SK-N-SH (cell line): ENCODE measurements at regions not wholly inside any gene's neighbourhood (a gene's known extent, or its start where the extent isn't known, plus 50 kb on each side); places are given as distances from the start of the nearest gene placed in this dataset.

Experiments
- CTCF ChIA-PET: fragments of 300-600, 350-600 bp; formaldehyde crosslinking; extraction: SDS; loops from one replicate; lab custom pipeline; 2021; lab: Yijun Ruan, JAX
- POLR2A ChIA-PET: fragments of 350-600 bp; sonication (Branson Sonifier 250); formaldehyde crosslinking; extraction: SDS; loops from one replicate; lab custom pipeline; 2020; ENCODE audit warnings: antibody characterized with exemption, inconsistent platforms; lab: Yijun Ruan, JAX
- DNase-seq: peaks from one replicate; pipeline ENCODE4 v3.0.0; 2012
- H2AFZ ChIP-seq: fragments of 200-600 bp; sonication (generic); 2 replicates; pipeline ENCODE4 v1.8.1; 2016; ENCODE audit warnings: antibody characterized with exemption, mild to moderate bottlenecking, low read depth
- H3F3A ChIP-seq: fragments of 200-600 bp; sonication (generic); replicated peaks from 2 replicates; pipeline ENCODE3; 2016; ENCODE audit warnings: antibody characterized with exemption, mild to moderate bottlenecking; ENCODE audit not compliant: insufficient read depth
- H3K27ac ChIP-seq, 2 experiments: fragments of 200-500 bp in 1 of 2; fragments of 200-600 bp in 1 of 2; sonication (Bioruptor generic) in 1 of 2; sonication (generic), shearing (Covaris generic) in 1 of 2; 2 replicates each; pipeline versions ENCODE4 v1.5.1 to v1.6.1; 2014 to 2016; ENCODE audit warnings: low read depth in 2 of 2, inconsistent platforms in 1 of 2, low read length in 1 of 2, mild to moderate bottlenecking in 1 of 2, mixed read lengths in 1 of 2
- H3K27me3 ChIP-seq: fragments of 200-600 bp; sonication (generic), shearing (Covaris generic); 2 replicates; pipeline ENCODE4 v1.6.1; 2016; ENCODE audit warnings: mixed run types; ENCODE audit not compliant: insufficient read depth
- H3K36me3 ChIP-seq, 2 experiments: fragments of 200-500 bp in 1 of 2; fragments of 200-600 bp in 1 of 2; sonication (Bioruptor generic) in 1 of 2; sonication (generic) in 1 of 2; replicated peaks in 1 of 2; 2 replicates each; pipeline versions ENCODE3 to v1.5.1; 2014 to 2016; ENCODE audit warnings: low read length in 1 of 2, mild to moderate bottlenecking in 1 of 2; ENCODE audit not compliant: insufficient read depth in 2 of 2, control insufficient read depth in 1 of 2
- H3K4me1 ChIP-seq, 2 experiments: fragments of 200-500 bp in 1 of 2; fragments of 200-600 bp in 1 of 2; sonication (Bioruptor generic) in 1 of 2; sonication (generic), shearing (Covaris generic) in 1 of 2; 2 replicates each; pipeline versions ENCODE4 v1.5.1 to v1.6.1; 2014 to 2016; ENCODE audit warnings: low read depth in 1 of 2, low read length in 1 of 2, mixed run types in 1 of 2; ENCODE audit not compliant: insufficient read depth in 2 of 2, control insufficient read depth in 1 of 2
- H3K4me2 ChIP-seq: fragments of 200-600 bp; sonication (generic), shearing (Covaris generic); 2 replicates; pipeline ENCODE4 v1.6.1; 2017; ENCODE audit warnings: mixed run types
- H3K4me3 ChIP-seq, 2 experiments: fragments of 200-500 bp in 1 of 2; fragments of 200-600 bp in 1 of 2; sonication (Bioruptor generic) in 1 of 2; sonication (generic), shearing (Covaris generic) in 1 of 2; 2 replicates each; pipeline versions ENCODE4 v1.5.1 to v1.8.1; 2014 to 2016; ENCODE audit warnings: low read depth in 2 of 2, inconsistent platforms in 1 of 2, low read length in 1 of 2, mild to moderate bottlenecking in 1 of 2, mixed read lengths in 1 of 2, moderate library complexity in 1 of 2
- H3K79me2 ChIP-seq: fragments of 200-600 bp; sonication (generic); 2 replicates; pipeline ENCODE4 v1.8.1; 2017; ENCODE audit warnings: mild to moderate bottlenecking; ENCODE audit not compliant: insufficient read depth
- H3K9ac ChIP-seq: fragments of 200-600 bp; sonication (generic); 2 replicates; pipeline ENCODE4 v1.6.1; 2017; ENCODE audit warnings: mixed run types
- H3K9me2 ChIP-seq: fragments of 200-600 bp; sonication (generic); 2 replicates; pipeline ENCODE4 v1.6.1; 2017; ENCODE audit warnings: mixed run types
- H3K9me3 ChIP-seq: fragments of 200-600 bp; sonication (generic); 2 replicates; pipeline ENCODE4 v1.6.1; 2017; ENCODE audit warnings: mixed run types, mild to moderate bottlenecking, moderate library complexity
- H4K20me1 ChIP-seq: fragments of 200-600 bp; sonication (generic); 2 replicates; pipeline ENCODE4 v1.6.1; 2017; ENCODE audit warnings: mild to moderate bottlenecking, mixed run types; ENCODE audit not compliant: insufficient read depth
- CTCF ChIP-seq: fragments of 200-600 bp; sonication (generic); IDR thresholded peaks from 2 replicates; pipeline ENCODE4 v1.6.1; 2017; ENCODE audit warnings: antibody characterized with exemption, mild to moderate bottlenecking, moderate library complexity
- FOXJ3 ChIP-seq: sonication (generic); formaldehyde crosslinking; IDR thresholded peaks from 2 replicates; pipeline ENCODE4 v1.5.1; 2020; ENCODE audit warnings: mild to moderate bottlenecking, missing genetic modification reagents
- FOXM1 ChIP-seq: IDR thresholded peaks from 2 replicates; pipeline ENCODE4 v1.4.0; 2012; ENCODE audit warnings: low read depth, mild to moderate bottlenecking
- GATA2 ChIP-seq: sonication (generic); formaldehyde crosslinking; IDR thresholded peaks from 2 replicates; pipeline ENCODE4 v1.5.0; 2020; ENCODE audit warnings: mild to moderate bottlenecking, missing genetic modification reagents
- IRF3 ChIP-seq: fragments of 150-350 bp; IDR thresholded peaks from 2 replicates; pipeline ENCODE4 v1.6.1; 2016; ENCODE audit warnings: mild to moderate bottlenecking, low read depth, low read length
- MAX ChIP-seq: IDR thresholded peaks from 2 replicates; pipeline ENCODE4 v1.4.0; 2012; ENCODE audit warnings: low read depth
- MEF2A ChIP-seq: IDR thresholded peaks from 2 replicates; pipeline ENCODE4 v1.4.0; 2012; ENCODE audit warnings: low read depth, borderline replicate concordance
- MXI1 ChIP-seq: IDR thresholded peaks from 2 replicates; pipeline ENCODE4 v1.6.1; 2012; ENCODE audit warnings: mild to moderate bottlenecking, low read depth, low read length, improper control_type of control experiment
- NFIC ChIP-seq: IDR thresholded peaks from 2 replicates; pipeline ENCODE4 v1.4.0; 2012; ENCODE audit warnings: borderline replicate concordance
- PBX3 ChIP-seq: IDR thresholded peaks from 2 replicates; pipeline ENCODE4; 2012
- POLR2AphosphoS5 ChIP-seq: IDR thresholded peaks from 2 replicates; pipeline ENCODE4 v1.6.1; 2012; ENCODE audit warnings: low read depth, low read length
- RXRA ChIP-seq: IDR thresholded peaks from 2 replicates; pipeline ENCODE4 v1.4.0; 2012; ENCODE audit warnings: low read depth, mild to moderate bottlenecking, borderline replicate concordance
- SIN3A ChIP-seq: IDR thresholded peaks from 2 replicates; pipeline ENCODE4 v1.6.1; 2012; ENCODE audit warnings: low read depth, mild to moderate bottlenecking, low read length, moderate library complexity, borderline replicate concordance
- TAF1 ChIP-seq: IDR thresholded peaks from 2 replicates; pipeline ENCODE4 v1.6.1; 2012; ENCODE audit warnings: low read depth, mild to moderate bottlenecking, low read length, moderate library complexity, borderline replicate concordance
- TCF12 ChIP-seq: IDR thresholded peaks from 2 replicates; pipeline ENCODE4 v1.4.0; 2012
- TEAD4 ChIP-seq: IDR thresholded peaks from 2 replicates; pipeline ENCODE4 v1.4.0; 2012; ENCODE audit warnings: mild to moderate bottlenecking, borderline replicate concordance; ENCODE audit not compliant: insufficient read depth
- USF1 ChIP-seq: IDR thresholded peaks from 2 replicates; pipeline ENCODE4 v1.4.0; 2012; ENCODE audit warnings: low read depth, borderline replicate concordance
- YY1 ChIP-seq: IDR thresholded peaks from 2 replicates; pipeline ENCODE4 v1.4.0; 2012; ENCODE audit warnings: low read depth, mild to moderate bottlenecking
- WGBS: methylation state at CpG from one replicate; pipeline ENCODE4 v1.1.6; 2017; ENCODE audit warnings: low lambda C conversion rate; 5-methylcytosine and 5-hydroxymethylcytosine counted together

- TF ChIP-seq PBX3 (no peak), TEAD4 (no peak), NFIC (no peak), MEF2A (no peak), GATA2 (CRISPR knock-in tag) (no peak), FOXM1 (no peak), MXI1 (no peak)
These were observed 501.6 kb downstream of the DTWD2 start (continued) for GRCh38 chr5:118486647-118487225.

- H3K9me2 ChIP-seq: no peaks in the 10 kb centered on the region
- H3F3A ChIP-seq: no peaks in the 10 kb centered on the region
- ChIA-PET CTCF (no interaction called here), POLR2A (no interaction called here)
- no peak overlapping the region for H3K9ac ChIP-seq
- 39% methylated on average over 2 of the region's 2 CpGs for WGBS
- no peaks in the 10 kb centered on the region for H3K27me3 ChIP-seq
- H3K27ac ChIP-seq: no peak overlapping the region
- no peak for DNase-seq
- H4K20me1 ChIP-seq: no peaks in the 10 kb centered on the region
- H3K4me1 ChIP-seq: no peaks in the 10 kb centered on the region
- H3K36me3 ChIP-seq: no peaks in the 10 kb centered on the region
- no peaks in the 10 kb centered on the region for H3K9me3 ChIP-seq
- no peak overlapping the region for H3K4me3 ChIP-seq
- no peak overlapping the region for H3K4me2 ChIP-seq
- H3K79me2 ChIP-seq: no peaks in the 10 kb centered on the region
- TF ChIP-seq CTCF: no peak
- TF ChIP-seq SIN3A: no peak
- no peak for TF ChIP-seq IRF3
- TF ChIP-seq RXRA: no peak
- no peak for TF ChIP-seq NFIC
- no peak for TF ChIP-seq TAF1
- TF ChIP-seq FOXJ3 (CRISPR knock-in tag): no peak
- TF ChIP-seq YY1: no peak
- TF ChIP-seq USF1: no peak
- no peak for TF ChIP-seq POLR2AphosphoS5
- TF ChIP-seq GATA2 (CRISPR knock-in tag): no peak
- no peak for TF ChIP-seq TCF12
- TF ChIP-seq MXI1: no peak
- TF ChIP-seq MAX: no peak
- TF ChIP-seq TEAD4: no peak
- H2AFZ ChIP-seq: no peak overlapping the region
These were observed 509.1 kb downstream of the DTWD2 start for GRCh38 chr5:118479285-118479684.
